SK-N-SH (cell line): ENCODE measurements at regions not wholly inside any gene's neighbourhood (a gene's known extent, or its start where the extent isn't known, plus 50 kb on each side); places are given as distances from the start of the nearest gene placed in this dataset.

Experiments
- CTCF ChIA-PET: fragments of 300-600, 350-600 bp; formaldehyde crosslinking; extraction: SDS; loops from one replicate; lab custom pipeline; 2021; lab: Yijun Ruan, JAX
- POLR2A ChIA-PET: fragments of 350-600 bp; sonication (Branson Sonifier 250); formaldehyde crosslinking; extraction: SDS; loops from one replicate; lab custom pipeline; 2020; ENCODE audit warnings: antibody characterized with exemption, inconsistent platforms; lab: Yijun Ruan, JAX
- DNase-seq: peaks from one replicate; pipeline ENCODE4 v3.0.0; 2012
- H2AFZ ChIP-seq: fragments of 200-600 bp; sonication (generic); 2 replicates; pipeline ENCODE4 v1.8.1; 2016; ENCODE audit warnings: antibody characterized with exemption, mild to moderate bottlenecking, low read depth
- H3F3A ChIP-seq: fragments of 200-600 bp; sonication (generic); replicated peaks from 2 replicates; pipeline ENCODE3; 2016; ENCODE audit warnings: antibody characterized with exemption, mild to moderate bottlenecking; ENCODE audit not compliant: insufficient read depth
- H3K27ac ChIP-seq, 2 experiments: fragments of 200-500 bp in 1 of 2; fragments of 200-600 bp in 1 of 2; sonication (Bioruptor generic) in 1 of 2; sonication (generic), shearing (Covaris generic) in 1 of 2; 2 replicates each; pipeline versions ENCODE4 v1.5.1 to v1.6.1; 2014 to 2016; ENCODE audit warnings: low read depth in 2 of 2, inconsistent platforms in 1 of 2, low read length in 1 of 2, mild to moderate bottlenecking in 1 of 2, mixed read lengths in 1 of 2
- H3K27me3 ChIP-seq: fragments of 200-600 bp; sonication (generic), shearing (Covaris generic); 2 replicates; pipeline ENCODE4 v1.6.1; 2016; ENCODE audit warnings: mixed run types; ENCODE audit not compliant: insufficient read depth
- H3K36me3 ChIP-seq, 2 experiments: fragments of 200-500 bp in 1 of 2; fragments of 200-600 bp in 1 of 2; sonication (Bioruptor generic) in 1 of 2; sonication (generic) in 1 of 2; replicated peaks in 1 of 2; 2 replicates each; pipeline versions ENCODE3 to v1.5.1; 2014 to 2016; ENCODE audit warnings: low read length in 1 of 2, mild to moderate bottlenecking in 1 of 2; ENCODE audit not compliant: insufficient read depth in 2 of 2, control insufficient read depth in 1 of 2
- H3K4me1 ChIP-seq, 2 experiments: fragments of 200-500 bp in 1 of 2; fragments of 200-600 bp in 1 of 2; sonication (Bioruptor generic) in 1 of 2; sonication (generic), shearing (Covaris generic) in 1 of 2; 2 replicates each; pipeline versions ENCODE4 v1.5.1 to v1.6.1; 2014 to 2016; ENCODE audit warnings: low read depth in 1 of 2, low read length in 1 of 2, mixed run types in 1 of 2; ENCODE audit not compliant: insufficient read depth in 2 of 2, control insufficient read depth in 1 of 2
- H3K4me2 ChIP-seq: fragments of 200-600 bp; sonication (generic), shearing (Covaris generic); 2 replicates; pipeline ENCODE4 v1.6.1; 2017; ENCODE audit warnings: mixed run types
- H3K4me3 ChIP-seq, 2 experiments: fragments of 200-500 bp in 1 of 2; fragments of 200-600 bp in 1 of 2; sonication (Bioruptor generic) in 1 of 2; sonication (generic), shearing (Covaris generic) in 1 of 2; 2 replicates each; pipeline versions ENCODE4 v1.5.1 to v1.8.1; 2014 to 2016; ENCODE audit warnings: low read depth in 2 of 2, inconsistent platforms in 1 of 2, low read length in 1 of 2, mild to moderate bottlenecking in 1 of 2, mixed read lengths in 1 of 2, moderate library complexity in 1 of 2
- H3K79me2 ChIP-seq: fragments of 200-600 bp; sonication (generic); 2 replicates; pipeline ENCODE4 v1.8.1; 2017; ENCODE audit warnings: mild to moderate bottlenecking; ENCODE audit not compliant: insufficient read depth
- H3K9ac ChIP-seq: fragments of 200-600 bp; sonication (generic); 2 replicates; pipeline ENCODE4 v1.6.1; 2017; ENCODE audit warnings: mixed run types
- H3K9me2 ChIP-seq: fragments of 200-600 bp; sonication (generic); 2 replicates; pipeline ENCODE4 v1.6.1; 2017; ENCODE audit warnings: mixed run types
- H3K9me3 ChIP-seq: fragments of 200-600 bp; sonication (generic); 2 replicates; pipeline ENCODE4 v1.6.1; 2017; ENCODE audit warnings: mixed run types, mild to moderate bottlenecking, moderate library complexity
- H4K20me1 ChIP-seq: fragments of 200-600 bp; sonication (generic); 2 replicates; pipeline ENCODE4 v1.6.1; 2017; ENCODE audit warnings: mild to moderate bottlenecking, mixed run types; ENCODE audit not compliant: insufficient read depth
- ELF1 ChIP-seq: IDR thresholded peaks from 2 replicates; pipeline ENCODE4 v1.4.0; 2012
- EZH2phosphoT487 ChIP-seq: fragments of 200-600 bp; sonication (generic); IDR thresholded peaks from 2 replicates; pipeline ENCODE4 v1.6.1; 2017; ENCODE audit warnings: low read depth, mixed run types, mild to moderate bottlenecking, antibody characterized with exemption, moderate library complexity, borderline replicate concordance
- FOSL2 ChIP-seq: IDR thresholded peaks from 2 replicates; pipeline ENCODE4 v1.4.0; 2012; ENCODE audit warnings: low read depth, mild to moderate bottlenecking, moderate library complexity, borderline replicate concordance
- IRF3 ChIP-seq: fragments of 150-350 bp; IDR thresholded peaks from 2 replicates; pipeline ENCODE4 v1.6.1; 2016; ENCODE audit warnings: mild to moderate bottlenecking, low read depth, low read length
- MEF2A ChIP-seq: IDR thresholded peaks from 2 replicates; pipeline ENCODE4 v1.4.0; 2012; ENCODE audit warnings: low read depth, borderline replicate concordance
- POLR2AphosphoS5 ChIP-seq: IDR thresholded peaks from 2 replicates; pipeline ENCODE4 v1.6.1; 2012; ENCODE audit warnings: low read depth, low read length
- RFX5 ChIP-seq: IDR thresholded peaks from 2 replicates; pipeline ENCODE4 v1.6.1; 2012; ENCODE audit warnings: mild to moderate bottlenecking, improper control_type of control experiment, low read length
- SMC3 ChIP-seq: IDR thresholded peaks from 2 replicates; pipeline ENCODE4 v1.6.1; 2012; ENCODE audit warnings: low read depth, low read length, improper control_type of control experiment
- TEAD4 ChIP-seq: IDR thresholded peaks from 2 replicates; pipeline ENCODE4 v1.4.0; 2012; ENCODE audit warnings: mild to moderate bottlenecking, borderline replicate concordance; ENCODE audit not compliant: insufficient read depth
- ZBTB33 ChIP-seq: IDR thresholded peaks from 2 replicates; pipeline ENCODE4 v1.4.0; 2012; ENCODE audit warnings: low read depth, borderline replicate concordance
- WGBS: methylation state at CpG from one replicate; pipeline ENCODE4 v1.1.6; 2017; ENCODE audit warnings: low lambda C conversion rate; 5-methylcytosine and 5-hydroxymethylcytosine counted together
- TF ChIP-seq, protein P1 (sequence below): fragments of 150-350 bp; IDR thresholded peaks from 2 replicates; pipeline ENCODE4 v1.6.1; 2017; ENCODE audit warnings: antibody characterized with exemption, low read length, low read depth, borderline replicate concordance
- TF ChIP-seq, protein P2 (sequence below): IDR thresholded peaks from 2 replicates; pipeline ENCODE4 v1.6.1; 2012; ENCODE audit warnings: mild to moderate bottlenecking, low read depth, low read length, moderate library complexity
- TF ChIP-seq, protein P3 (sequence below): IDR thresholded peaks from 2 replicates; pipeline ENCODE4 v1.4.0; 2012; ENCODE audit warnings: low read depth

- H3K4me2 ChIP-seq, result no peak overlapping the region
- H3K4me1 ChIP-seq, result no peaks in the 10 kb centered on the region; a peak in 1 of 4 replicates
- H3K9ac ChIP-seq, result no peak overlapping the region
- H2AFZ ChIP-seq, result no peak overlapping the region
- ChIA-PET POLR2A (no interaction called here), CTCF (interaction anchor here (1.0 to 2.7 kb wide), 4 partner anchors 12 to 259 kb away, joined by 3 to 8 read pairs (median 4); no protein-coding TSS in a partner anchor)
- no peak for DNase-seq
- TF ChIP-seq TEAD4, result no peak
- TF ChIP-seq, protein P1, sequence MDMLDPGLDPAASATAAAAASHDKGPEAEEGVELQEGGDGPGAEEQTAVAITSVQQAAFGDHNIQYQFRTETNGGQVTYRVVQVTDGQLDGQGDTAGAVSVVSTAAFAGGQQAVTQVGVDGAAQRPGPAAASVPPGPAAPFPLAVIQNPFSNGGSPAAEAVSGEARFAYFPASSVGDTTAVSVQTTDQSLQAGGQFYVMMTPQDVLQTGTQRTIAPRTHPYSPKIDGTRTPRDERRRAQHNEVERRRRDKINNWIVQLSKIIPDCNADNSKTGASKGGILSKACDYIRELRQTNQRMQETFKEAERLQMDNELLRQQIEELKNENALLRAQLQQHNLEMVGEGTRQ, result no peak
- TF ChIP-seq EZH2phosphoT487, result no peak
- TF ChIP-seq, protein P2, sequence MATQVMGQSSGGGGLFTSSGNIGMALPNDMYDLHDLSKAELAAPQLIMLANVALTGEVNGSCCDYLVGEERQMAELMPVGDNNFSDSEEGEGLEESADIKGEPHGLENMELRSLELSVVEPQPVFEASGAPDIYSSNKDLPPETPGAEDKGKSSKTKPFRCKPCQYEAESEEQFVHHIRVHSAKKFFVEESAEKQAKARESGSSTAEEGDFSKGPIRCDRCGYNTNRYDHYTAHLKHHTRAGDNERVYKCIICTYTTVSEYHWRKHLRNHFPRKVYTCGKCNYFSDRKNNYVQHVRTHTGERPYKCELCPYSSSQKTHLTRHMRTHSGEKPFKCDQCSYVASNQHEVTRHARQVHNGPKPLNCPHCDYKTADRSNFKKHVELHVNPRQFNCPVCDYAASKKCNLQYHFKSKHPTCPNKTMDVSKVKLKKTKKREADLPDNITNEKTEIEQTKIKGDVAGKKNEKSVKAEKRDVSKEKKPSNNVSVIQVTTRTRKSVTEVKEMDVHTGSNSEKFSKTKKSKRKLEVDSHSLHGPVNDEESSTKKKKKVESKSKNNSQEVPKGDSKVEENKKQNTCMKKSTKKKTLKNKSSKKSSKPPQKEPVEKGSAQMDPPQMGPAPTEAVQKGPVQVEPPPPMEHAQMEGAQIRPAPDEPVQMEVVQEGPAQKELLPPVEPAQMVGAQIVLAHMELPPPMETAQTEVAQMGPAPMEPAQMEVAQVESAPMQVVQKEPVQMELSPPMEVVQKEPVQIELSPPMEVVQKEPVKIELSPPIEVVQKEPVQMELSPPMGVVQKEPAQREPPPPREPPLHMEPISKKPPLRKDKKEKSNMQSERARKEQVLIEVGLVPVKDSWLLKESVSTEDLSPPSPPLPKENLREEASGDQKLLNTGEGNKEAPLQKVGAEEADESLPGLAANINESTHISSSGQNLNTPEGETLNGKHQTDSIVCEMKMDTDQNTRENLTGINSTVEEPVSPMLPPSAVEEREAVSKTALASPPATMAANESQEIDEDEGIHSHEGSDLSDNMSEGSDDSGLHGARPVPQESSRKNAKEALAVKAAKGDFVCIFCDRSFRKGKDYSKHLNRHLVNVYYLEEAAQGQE, result no peak
- TF ChIP-seq ZBTB33, result no peak
- TF ChIP-seq, protein P3, sequence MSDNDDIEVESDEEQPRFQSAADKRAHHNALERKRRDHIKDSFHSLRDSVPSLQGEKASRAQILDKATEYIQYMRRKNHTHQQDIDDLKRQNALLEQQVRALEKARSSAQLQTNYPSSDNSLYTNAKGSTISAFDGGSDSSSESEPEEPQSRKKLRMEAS, result no peak
- TF ChIP-seq POLR2AphosphoS5, result no peak
- TF ChIP-seq ELF1, result no peak
- no peak for TF ChIP-seq MEF2A
- no peak for TF ChIP-seq IRF3
- no peak for TF ChIP-seq FOSL2
- no peak for TF ChIP-seq RFX5
- no peak for TF ChIP-seq SMC3
- H3K9me2 ChIP-seq, result no peaks in the 10 kb centered on the region
- no peaks in the 10 kb centered on the region for H3F3A ChIP-seq
- H3K36me3 ChIP-seq, result no peaks in the 10 kb centered on the region
- no peak overlapping the region for H3K4me3 ChIP-seq
- no peaks in the 10 kb centered on the region for H3K9me3 ChIP-seq
- WGBS, result 45% methylated on average over 8 of the region's 11 CpGs
- H3K27ac ChIP-seq, result no peak overlapping the region
- no peaks in the 10 kb centered on the region for H4K20me1 ChIP-seq
- H3K79me2 ChIP-seq, result no peaks in the 10 kb centered on the region
- H3K27me3 ChIP-seq, result no peaks in the 10 kb centered on the region
These were observed 195.9 kb downstream of the CPEB2 start for GRCh38 chr4:15198070-15198727.
